A673 (cell line): ENCODE measurements at regions not wholly inside any gene's neighbourhood (a gene's known extent, or its start where the extent isn't known, plus 50 kb on each side); places are given as distances from the start of the nearest gene placed in this dataset.

Experiments used
- BruUV-seq: library from RNA; stranded (reverse); fragments of 400-500 nt; replicated peaks from 2 replicates; lab custom pipeline; 2021; lab: Mats Ljungman, UMichigan
- CTCF ChIA-PET: fragments of 300-600 bp; sonication (Branson Sonifier 250); formaldehyde crosslinking; loops from one replicate; lab custom pipeline; 2022; ENCODE audit warnings: antibody characterized with exemption; lab: Charles Lee
- POLR2A ChIA-PET: fragments of 300-600 bp; sonication (Branson Sonifier 250); formaldehyde crosslinking; loops from one replicate; lab custom pipeline; 2022; ENCODE audit warnings: antibody characterized with exemption; ENCODE audit not compliant: low non-redundant PET; lab: Charles Lee
- DNase-seq: peaks from one replicate; pipeline ENCODE4 v3.0.0-alpha.2; 2015; ENCODE audit warnings: low spot score
- H3K27ac ChIP-seq: fragments of 200-600 bp; sonication (generic); 2 replicates; pipeline ENCODE4 v1.5.1; 2016; ENCODE audit warnings: mixed run types, low read depth, mild to moderate bottlenecking, mixed read lengths, antibody characterized with exemption, low read length; ENCODE audit not compliant: poor library complexity, severe bottlenecking
- H3K27me3 ChIP-seq: fragments of 200-600 bp; sonication (generic); replicated peaks from 2 replicates; pipeline ENCODE4 v1.6.1; 2017; ENCODE audit warnings: mixed run types, low read depth, mild to moderate bottlenecking, mixed read lengths, antibody characterized with exemption, low read length; ENCODE audit not compliant: insufficient read depth, poor library complexity
- H3K36me3 ChIP-seq: fragments of 200-600 bp; sonication (generic); 2 replicates; pipeline ENCODE4 v1.6.1; 2016; ENCODE audit warnings: mixed run types, mild to moderate bottlenecking, mixed read lengths, antibody characterized with exemption, low read length; ENCODE audit not compliant: insufficient read depth, poor library complexity, severe bottlenecking
- H3K4me1 ChIP-seq: fragments of 200-600 bp; sonication (generic); 2 replicates; pipeline ENCODE4 v1.6.1; 2017; ENCODE audit warnings: mixed run types, mild to moderate bottlenecking, mixed read lengths, antibody characterized with exemption, low read length; ENCODE audit not compliant: insufficient read depth, poor library complexity, severe bottlenecking
- H3K4me3 ChIP-seq: fragments of 200-600 bp; sonication (generic); 2 replicates; pipeline ENCODE4 v1.5.1; 2016; ENCODE audit warnings: low read depth, mixed run types, mild to moderate bottlenecking, mixed read lengths, low read length; ENCODE audit not compliant: poor library complexity, severe bottlenecking
- H3K9me3 ChIP-seq: fragments of 200-600 bp; sonication (generic); 2 replicates; pipeline ENCODE4 v1.6.1; 2016; ENCODE audit warnings: mixed run types, low read depth, mild to moderate bottlenecking, mixed read lengths, antibody characterized with exemption, low read length; ENCODE audit not compliant: poor library complexity, severe bottlenecking
- EZH2 ChIP-seq: fragments of 200-600 bp; sonication (generic); IDR thresholded peaks from 2 replicates; pipeline ENCODE4 v1.6.1; 2017; ENCODE audit warnings: borderline replicate concordance, low read depth, mild to moderate bottlenecking, mixed read lengths, antibody characterized with exemption, low read length; ENCODE audit not compliant: poor library complexity, severe bottlenecking
- intact Hi-C: fragments of 100-400 bp; cut with micrococcal nuclease; formaldehyde crosslinking; loops from one replicate; pipeline ENCODE4 v1.10.0; 2022; ENCODE audit not compliant: unreplicated experiment
- TF ChIP-seq, protein P1 (sequence below): fragments of 300-800, 200-600 bp; sonication (generic); conservative IDR thresholded peaks from 2 replicates; pipeline ENCODE4 v1.5.1; 2017; ENCODE audit warnings: low read depth, mild to moderate bottlenecking, antibody characterized with exemption, low read length, moderate library complexity, mixed read lengths

DNA sequence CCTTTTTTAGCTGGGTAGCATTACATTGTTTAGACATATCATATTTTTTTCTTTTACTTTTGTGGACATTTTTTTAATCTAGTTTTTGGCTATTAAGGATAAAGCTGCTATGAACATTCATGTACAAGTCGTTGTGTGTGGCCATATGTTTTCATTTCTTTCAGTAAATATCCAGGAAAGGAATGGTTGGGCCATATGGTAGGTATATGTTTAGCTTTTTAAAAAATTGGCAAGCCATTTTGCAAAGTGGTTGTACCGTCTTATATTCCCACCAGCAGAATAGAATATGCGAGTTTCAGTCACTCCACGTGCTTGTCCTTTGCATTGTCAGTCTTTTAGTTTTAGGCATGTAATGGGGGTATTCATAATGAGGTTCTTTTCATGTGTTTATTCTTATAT lies 106.3 kb upstream of the NOX3 start:
- BruUV-seq: no TSS peak
- no peaks in the 10 kb centered on the region for H3K27me3 ChIP-seq
- no peaks in the 10 kb centered on the region for H3K4me1 ChIP-seq
- no peak overlapping the region for H3K27ac ChIP-seq
- DNase-seq: no peak
- CTCF ChIA-PET: no interaction called here
- intact Hi-C loops: no loop called here
- H3K36me3 ChIP-seq: no peaks in the 10 kb centered on the region
- H3K9me3 ChIP-seq: no peaks in the 10 kb centered on the region
- POLR2A ChIA-PET: no interaction called here
- no peak for TF ChIP-seq EZH2
- TF ChIP-seq, protein P1, sequence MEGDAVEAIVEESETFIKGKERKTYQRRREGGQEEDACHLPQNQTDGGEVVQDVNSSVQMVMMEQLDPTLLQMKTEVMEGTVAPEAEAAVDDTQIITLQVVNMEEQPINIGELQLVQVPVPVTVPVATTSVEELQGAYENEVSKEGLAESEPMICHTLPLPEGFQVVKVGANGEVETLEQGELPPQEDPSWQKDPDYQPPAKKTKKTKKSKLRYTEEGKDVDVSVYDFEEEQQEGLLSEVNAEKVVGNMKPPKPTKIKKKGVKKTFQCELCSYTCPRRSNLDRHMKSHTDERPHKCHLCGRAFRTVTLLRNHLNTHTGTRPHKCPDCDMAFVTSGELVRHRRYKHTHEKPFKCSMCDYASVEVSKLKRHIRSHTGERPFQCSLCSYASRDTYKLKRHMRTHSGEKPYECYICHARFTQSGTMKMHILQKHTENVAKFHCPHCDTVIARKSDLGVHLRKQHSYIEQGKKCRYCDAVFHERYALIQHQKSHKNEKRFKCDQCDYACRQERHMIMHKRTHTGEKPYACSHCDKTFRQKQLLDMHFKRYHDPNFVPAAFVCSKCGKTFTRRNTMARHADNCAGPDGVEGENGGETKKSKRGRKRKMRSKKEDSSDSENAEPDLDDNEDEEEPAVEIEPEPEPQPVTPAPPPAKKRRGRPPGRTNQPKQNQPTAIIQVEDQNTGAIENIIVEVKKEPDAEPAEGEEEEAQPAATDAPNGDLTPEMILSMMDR: no peak
- no peak overlapping the region for H3K4me3 ChIP-seq

DNA sequence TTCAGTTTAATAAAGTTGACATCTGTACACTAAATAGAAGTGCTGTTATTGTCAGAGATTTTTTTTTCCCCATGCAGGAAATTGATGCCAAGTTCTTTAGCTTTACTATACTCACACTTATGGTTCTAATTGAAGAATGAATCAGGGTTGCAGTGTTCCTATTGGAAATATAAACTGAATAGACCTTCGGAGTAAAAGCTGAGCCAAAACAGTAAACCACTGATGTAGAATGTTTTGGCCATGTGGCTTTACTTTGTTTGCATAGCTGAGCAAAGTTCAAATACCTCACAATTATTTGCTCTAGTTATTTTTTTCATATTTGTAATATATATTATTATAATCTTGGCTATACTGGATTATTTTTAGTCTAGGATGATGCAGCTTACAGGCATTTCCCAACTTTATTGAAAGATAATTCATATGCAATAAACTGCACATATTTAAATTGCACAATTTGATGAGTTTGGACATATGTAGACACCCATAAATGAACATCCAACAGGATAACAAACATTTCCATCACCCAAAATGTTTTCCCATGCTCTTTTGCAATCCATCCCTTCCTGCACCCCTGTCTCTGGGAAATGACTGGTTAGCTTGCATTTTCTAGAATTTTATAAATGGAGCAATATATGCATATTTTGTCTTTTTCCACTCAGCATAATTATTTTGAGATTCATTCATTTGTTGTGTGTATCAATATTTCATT lies 105.8 kb upstream of the NOX3 start:
- intact Hi-C loops: no loop called here
- no peaks in the 10 kb centered on the region for H3K27me3 ChIP-seq
- ChIA-PET CTCF (no interaction called here), POLR2A (no interaction called here)
- no peaks in the 10 kb centered on the region for H3K4me1 ChIP-seq
- no peak overlapping the region for H3K4me3 ChIP-seq
- no peak for TF ChIP-seq EZH2
- TF ChIP-seq, protein P1: no peak
- no peaks in the 10 kb centered on the region for H3K36me3 ChIP-seq
- no peaks in the 10 kb centered on the region for H3K9me3 ChIP-seq
- H3K27ac ChIP-seq: no peak overlapping the region
- no TSS peak for BruUV-seq
- no peak for DNase-seq

DNA sequence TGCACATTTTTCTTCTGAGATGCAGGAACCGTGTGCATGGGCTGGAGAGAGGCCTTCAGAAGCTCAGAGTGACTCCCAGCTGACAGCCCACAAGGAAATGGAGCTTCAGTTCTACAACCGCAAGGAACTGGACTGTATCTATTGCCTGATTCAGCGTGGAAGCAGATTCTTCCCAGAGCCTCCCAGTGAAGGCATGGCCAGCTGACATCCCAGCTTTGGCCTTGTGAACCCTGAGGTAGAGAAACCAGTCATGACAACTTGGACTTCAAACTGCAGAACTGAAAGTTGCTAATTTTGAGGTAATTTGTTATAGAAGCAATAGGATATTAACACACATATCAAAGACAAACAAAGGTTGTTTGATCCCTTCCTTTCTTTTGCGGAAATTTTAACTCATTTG lies 94.3 kb upstream of the NOX3 start:
- CTCF ChIA-PET: interaction anchor here (0.6 kb wide), 1 partner anchor 32 kb away, joined by 3 read pairs; no protein-coding TSS in a partner anchor
- Histone ChIP-seq H3K27ac (no peak overlapping the region), H3K27me3 (no peaks in the 10 kb centered on the region), H3K4me3 (no peak overlapping the region), H3K36me3 (no peaks in the 10 kb centered on the region), H3K4me1 (no peaks in the 10 kb centered on the region), H3K9me3 (no peaks in the 10 kb centered on the region)
- intact Hi-C loops: no loop called here
- no peak for DNase-seq
- no TSS peak for BruUV-seq
- POLR2A ChIA-PET: no interaction called here
- TF ChIP-seq, protein P1: no peak
- no peak for TF ChIP-seq EZH2
